HG03139 (cell line): ENCODE measurements at regions not wholly inside any gene's neighbourhood (a gene's known extent, or its start where the extent isn't known, plus 50 kb on each side); places are given as distances from the start of the nearest gene placed in this dataset.

Source experiments
- ATAC-seq: cut with Tn5 transposase; IDR thresholded peaks from one replicate; pipeline ENCODE4 v1.9.1; 2021; ENCODE audit not compliant: unreplicated experiment

DNA sequence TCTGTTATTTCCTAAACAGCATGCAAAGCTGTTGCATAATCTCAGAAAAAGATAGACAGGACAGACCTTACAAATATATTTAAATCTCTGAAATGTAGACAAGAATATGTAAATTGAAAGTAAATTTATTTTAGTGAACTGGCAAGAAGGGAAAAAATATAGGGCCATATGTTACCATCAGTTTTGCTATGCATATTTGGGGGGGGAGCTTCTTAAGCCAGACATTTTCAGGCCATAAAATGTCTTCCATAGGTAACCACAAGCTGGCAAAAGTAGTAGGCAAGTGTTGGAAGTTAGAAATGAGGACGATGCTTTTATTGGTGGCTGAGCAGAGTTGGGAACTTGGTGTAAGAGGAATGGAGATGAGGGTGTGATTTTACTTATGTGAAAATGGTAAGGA lies 272.0 kb upstream of the CXXC4 start:
- ATAC-seq, result no peak

- peak; percentile 78 for ATAC-seq
Measured at GRCh38 chr4:104772849-104773248, 278.2 kb upstream of the CXXC4 start.

GRCh38 chr4:104795264-104795939 lies 300.7 kb upstream of the CXXC4 start:
- ATAC-seq, result no peak

- no peak for ATAC-seq
Measured at GRCh38 chr4:104811727-104812126, 317.0 kb upstream of the CXXC4 start.

GRCh38 chr4:104815665-104816064 lies 321.0 kb upstream of the CXXC4 start:
- ATAC-seq, result no peak

GRCh38 chr4:104818579-104818978 lies 323.9 kb upstream of the CXXC4 start:
- ATAC-seq, result no peak

GRCh38 chr4:104826171-104826570 lies 320.5 kb upstream of the TET2 start:
- ATAC-seq, result no peak

GRCh38 chr4:104829761-104830160 lies 316.9 kb upstream of the TET2 start:
- ATAC-seq, result no peak

DNA sequence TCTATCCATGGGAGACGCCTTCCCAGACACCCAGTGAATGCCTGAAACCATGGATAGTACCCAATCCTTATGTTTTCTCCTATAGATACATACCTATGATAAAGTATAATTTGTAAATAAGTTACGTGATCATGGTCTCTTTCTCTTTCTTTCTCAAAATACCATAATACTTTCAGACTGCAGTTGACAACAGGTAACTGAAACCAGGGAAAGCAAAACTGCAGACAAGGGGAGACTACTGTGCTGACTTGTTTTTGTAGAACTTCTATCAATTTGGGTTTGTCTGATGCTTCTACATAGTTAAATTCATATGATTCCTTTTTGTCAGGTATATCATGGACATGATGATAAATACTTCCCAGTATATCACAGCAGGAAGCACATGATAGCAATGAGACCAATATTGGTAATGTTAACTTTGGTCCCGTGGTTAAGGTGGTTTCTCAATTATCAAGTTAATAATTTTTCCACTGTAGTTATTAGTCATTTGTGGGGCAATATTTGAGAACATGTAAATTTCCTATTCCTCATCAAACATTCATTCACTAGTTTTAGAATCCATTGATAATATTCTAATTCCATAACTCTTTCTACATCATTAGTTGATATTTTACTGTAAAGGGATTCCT lies 298.0 kb upstream of the TET2 start:
- ATAC-seq, result no peak

DNA sequence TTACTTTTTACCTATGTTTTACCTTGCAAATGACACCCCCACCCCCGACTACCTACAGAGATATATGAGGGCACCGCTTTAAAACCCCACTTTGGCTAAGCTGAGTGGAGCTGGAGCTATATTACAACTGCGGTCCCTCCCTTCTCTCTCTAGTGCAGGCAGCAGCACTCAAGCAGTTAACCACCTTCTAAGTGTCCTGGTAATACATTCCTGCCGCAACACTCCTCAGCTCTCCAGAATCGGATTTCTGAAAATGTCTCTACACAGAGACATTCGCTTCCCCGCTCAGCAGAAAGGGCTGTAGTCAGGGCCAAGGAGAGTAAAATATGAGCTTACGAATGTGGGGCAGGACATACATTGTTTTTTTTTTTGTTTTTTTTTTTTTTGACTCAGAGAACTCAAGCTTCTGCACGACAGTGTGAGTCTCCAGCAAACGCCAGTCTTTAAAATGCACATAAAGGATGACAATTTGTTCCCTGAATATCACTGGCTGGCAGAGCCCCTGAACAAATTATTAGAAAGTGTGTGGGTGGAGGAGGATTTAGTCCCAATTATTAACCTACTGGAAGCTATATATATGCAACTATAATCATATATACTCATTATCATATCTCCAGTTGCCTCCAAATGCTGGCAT lies 287.0 kb upstream of the TET2 start:
- no peak for ATAC-seq

DNA sequence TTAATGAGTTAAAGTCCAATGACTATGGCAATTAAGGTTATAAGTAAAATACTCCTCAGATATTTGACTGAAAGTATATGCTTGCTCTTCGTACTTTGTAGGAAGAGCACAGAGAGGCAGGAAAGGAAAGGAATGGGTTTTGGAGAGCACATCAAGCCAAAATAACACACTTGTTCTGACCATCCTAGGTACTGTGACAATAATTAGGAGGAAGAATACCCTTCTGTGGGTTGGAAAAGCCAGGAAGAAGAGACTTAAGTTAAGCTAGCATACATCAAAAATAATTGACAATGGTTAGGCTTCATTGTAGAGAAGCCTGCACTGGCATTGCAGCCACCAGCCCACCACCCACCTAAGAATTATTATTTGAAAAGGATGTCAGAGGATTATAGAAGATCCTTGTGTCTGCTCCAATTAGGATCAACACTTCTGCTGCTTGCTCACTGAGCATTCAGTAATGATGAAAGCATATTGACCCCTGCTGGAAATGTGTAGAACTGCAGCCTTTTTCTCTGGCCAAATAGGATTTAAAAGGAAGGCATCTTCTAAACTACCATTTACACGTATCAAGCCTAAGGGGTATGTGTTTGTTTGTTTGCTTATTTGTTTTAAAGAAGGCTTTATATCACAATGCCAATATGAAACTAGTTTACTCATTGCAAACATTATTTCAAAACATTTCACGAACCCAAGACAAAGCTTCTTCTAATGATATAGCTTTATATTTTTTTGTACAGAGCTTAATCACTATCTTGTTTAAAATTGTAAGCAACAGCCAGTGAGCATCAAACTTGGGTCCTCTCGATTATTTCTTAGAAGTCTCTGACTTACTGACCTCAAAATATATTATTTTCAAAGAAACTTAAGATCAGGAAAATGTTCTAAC lies 286.2 kb upstream of the TET2 start:
- ATAC-seq, result no peak

- ATAC-seq, result no peak
Measured at GRCh38 chr4:104866809-104867208, 279.9 kb upstream of the TET2 start.

- ATAC-seq, result peak; percentile 31
Measured at GRCh38 chr4:104868533-104868932, 278.1 kb upstream of the TET2 start.

DNA sequence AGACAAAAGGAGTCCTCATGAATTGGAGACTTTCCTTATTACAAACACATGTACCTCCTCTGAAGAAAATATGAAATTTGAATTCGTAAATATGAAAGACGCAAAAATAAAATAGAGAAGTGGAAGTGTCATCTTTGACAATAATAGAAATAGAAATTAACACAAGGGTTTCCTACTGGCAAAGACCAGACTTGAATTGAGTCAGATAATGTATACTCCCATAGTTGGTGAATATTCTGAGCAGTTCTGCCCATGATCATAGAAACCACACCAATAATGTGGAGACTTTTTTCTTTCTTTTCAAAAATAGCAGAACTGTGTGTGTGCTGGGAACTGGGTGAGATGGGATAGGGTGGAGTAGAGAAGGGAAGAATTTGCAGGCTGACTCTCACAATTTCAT lies 277.7 kb upstream of the TET2 start:
- peak; percentile 89 for ATAC-seq

DNA sequence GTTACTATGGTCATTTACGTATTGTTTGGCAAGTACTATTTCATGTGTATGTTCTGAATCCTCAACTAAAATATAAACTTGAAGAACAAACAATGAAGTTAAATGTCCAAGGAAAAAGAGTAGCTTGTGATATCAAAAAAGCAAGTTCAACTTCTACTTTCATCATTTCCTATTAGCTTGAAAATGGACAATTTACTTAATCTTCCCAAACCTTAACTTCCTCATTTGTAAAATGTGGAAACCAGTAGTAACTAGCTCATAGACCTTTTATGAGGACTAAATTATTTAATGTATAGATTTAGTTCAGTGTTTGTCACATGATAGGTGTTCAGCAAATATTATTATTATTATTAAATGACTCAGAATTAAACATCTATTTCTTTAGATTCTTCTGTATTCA lies 276.8 kb upstream of the TET2 start:
- ATAC-seq, result no peak

DNA sequence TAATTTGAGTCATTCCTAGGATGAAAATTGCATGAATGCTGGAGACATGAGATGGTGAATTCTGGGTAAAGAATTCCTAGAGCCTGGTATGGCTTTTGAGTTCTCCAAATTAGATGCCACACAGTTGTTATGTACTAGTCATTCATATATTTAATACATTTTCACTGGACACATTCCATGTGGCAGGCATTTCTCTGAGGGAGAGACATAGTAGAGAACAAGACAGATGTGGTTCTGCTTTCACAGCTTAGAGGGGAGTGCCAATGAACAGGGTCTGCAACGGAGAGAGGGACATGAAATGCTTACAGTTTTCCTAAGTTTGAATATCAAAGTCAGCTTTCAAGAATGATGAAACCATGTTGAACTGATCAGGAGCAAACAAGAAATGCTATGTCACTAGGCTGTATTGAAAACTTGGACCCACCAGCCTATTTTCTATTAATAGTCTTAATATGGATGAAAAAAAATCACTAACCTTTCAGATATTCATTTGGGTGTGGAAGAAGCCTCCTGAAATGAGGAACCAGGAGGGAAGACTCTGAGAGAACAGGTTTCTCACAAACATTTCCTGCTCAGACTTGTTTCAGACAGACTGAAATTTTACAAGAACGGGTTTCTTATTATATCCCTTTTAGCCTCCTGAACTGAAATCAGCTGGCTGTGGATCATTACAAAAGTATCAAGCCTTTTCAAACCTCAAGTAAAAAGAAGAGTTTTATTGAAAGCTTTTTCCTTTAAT lies 276.0 kb upstream of the TET2 start:
- no peak for ATAC-seq

DNA sequence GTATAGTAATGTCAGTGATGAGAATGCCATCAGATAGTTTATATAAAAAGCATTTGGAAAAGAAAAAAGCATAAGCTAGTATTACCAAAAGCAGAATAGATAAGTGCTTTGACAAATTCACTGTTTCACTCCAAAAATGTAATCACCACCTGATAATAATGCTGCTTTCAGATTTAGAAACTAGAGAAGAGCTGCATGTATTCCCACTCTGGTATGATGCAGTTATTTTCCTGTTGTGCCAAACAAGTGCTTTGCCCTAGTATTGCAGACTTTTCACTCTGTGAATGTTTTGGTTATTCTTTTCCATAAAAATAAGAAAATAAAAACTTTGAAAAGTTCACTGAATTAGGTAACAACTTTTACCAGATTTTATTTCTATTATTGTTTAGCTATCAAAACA lies 267.7 kb upstream of the TET2 start:
- no peak for ATAC-seq

DNA sequence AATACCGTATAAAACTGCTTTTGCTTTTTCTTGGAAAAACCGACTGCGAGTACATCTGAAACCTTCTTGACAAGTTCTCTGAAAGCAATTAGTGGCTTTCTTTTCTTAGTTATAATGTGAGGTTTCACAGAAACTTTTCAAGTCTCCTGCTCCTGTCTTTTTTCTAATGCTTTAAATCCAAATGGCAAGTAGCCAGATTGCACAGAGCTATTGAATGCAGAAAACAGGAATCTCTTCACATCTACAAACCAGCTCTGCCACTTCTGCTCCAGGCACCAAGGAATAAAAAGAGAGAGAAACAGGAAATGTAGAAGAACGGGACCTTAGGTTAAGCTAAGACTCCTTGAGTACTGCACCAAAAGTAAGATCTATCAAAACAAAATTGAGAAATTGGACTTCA lies 267.3 kb upstream of the TET2 start:
- no peak for ATAC-seq

GRCh38 chr4:104879854-104880253 lies 266.8 kb upstream of the TET2 start:
- no peak for ATAC-seq

GRCh38 chr4:104881136-104881886 lies 265.4 kb upstream of the TET2 start:
- no peak for ATAC-seq
